Neural progenitor cell (in vitro differentiated cells): ENCODE measurements at regions not wholly inside any gene's neighbourhood (a gene's known extent, or its start where the extent isn't known, plus 50 kb on each side); places are given as distances from the start of the nearest gene placed in this dataset.

ENCODE experiments used
- CTCF ChIP-seq: fragments of 200-600 bp; sonication (generic); IDR thresholded peaks from 2 replicates; pipeline ENCODE4 v1.5.1; 2017; ENCODE audit warnings: antibody characterized with exemption, mild to moderate bottlenecking
- EZH2phosphoT487 ChIP-seq: fragments of 200-600 bp; sonication (generic); IDR thresholded peaks from 2 replicates; pipeline ENCODE4 v1.6.1; 2017; ENCODE audit warnings: antibody characterized with exemption

GRCh38 chr6:128666405-128666804 lies 146.0 kb upstream of the PTPRK start:
- TF ChIP-seq CTCF (no peak), EZH2phosphoT487 (no peak)
